ENCODE measurements at regions not wholly inside any gene's neighbourhood (a gene's known extent, or its start where the extent isn't known, plus 50 kb on each side); places are given as distances from the start of the nearest gene placed in this dataset.

GRCh38 chr10:76735866-76736265, 901.7 kb downstream of the KCNMA1 start:
- TF ChIP-seq CTCF (IDR thresholded peaks at IDR 0.05) (no peak), POLR2A (IDR thresholded peaks at IDR 0.05) (no peak), POLR2AphosphoS5 (IDR thresholded peaks at IDR 0.05) (no peak), EP300 (IDR thresholded peaks at IDR 0.05) (no peak)
